ENCODE measurements at regions not wholly inside any gene's neighbourhood (a gene's known extent, or its start where the extent isn't known, plus 50 kb on each side); places are given as distances from the start of the nearest gene placed in this dataset.

DNA sequence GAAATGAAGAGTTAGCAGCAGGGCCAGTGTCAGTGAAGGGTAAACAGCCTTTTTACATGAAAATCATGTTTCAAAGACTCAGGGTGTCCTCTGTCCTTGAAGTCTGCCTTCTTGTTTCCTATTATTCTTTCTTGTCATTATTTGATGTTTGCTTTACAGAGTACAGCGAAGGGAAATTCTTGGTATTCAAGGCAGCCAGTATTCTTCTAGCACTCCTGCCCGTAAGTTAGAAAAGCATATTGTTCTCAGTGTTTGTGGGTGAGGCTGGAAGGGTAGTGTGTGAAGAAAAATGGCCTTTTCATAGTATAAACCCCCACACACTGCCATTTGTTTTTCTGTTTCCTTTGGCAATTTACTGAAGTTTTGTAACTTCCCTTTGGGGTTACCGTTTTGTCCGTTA, 217.3 kb upstream of the NAV3 start:
- TF ChIP-seq CTCF (IDR thresholded peaks at IDR 0.05; ENCODE audit: insufficient read depth, low read depth, low read length) (no peak), EZH2 (IDR thresholded peaks at IDR 0.05; ENCODE audit: insufficient read depth, low read length) (no peak)

All from astrocyte (in vitro differentiated cells and primary cell).